Body of pancreas (tissue), 4 donors: ENCODE measurements at regions not wholly inside any gene's neighbourhood (a gene's known extent, or its start where the extent isn't known, plus 50 kb on each side); places are given as distances from the start of the nearest gene placed in this dataset.

Experiments
- ATAC-seq: fragments of 150-250 bp; one replicate; pipeline ENCODE4 v1.9.1; 2016
- DNase-seq, 4 donors: peaks; one replicate each; pipeline ENCODE4 v3.0.0-alpha.2; 2019
- H3K27ac ChIP-seq, 4 donors: fragments of 200-600 bp; sonication (generic); 1 replicate in 3 of 4; 2 replicates in 1 of 4; pipeline versions ENCODE4 v1.5.1 to v1.6.1; 2016 to 2019; ENCODE audit warnings: mild to moderate bottlenecking in 1 of 4, mixed read lengths in 1 of 4, moderate library complexity in 1 of 4
- H3K27me3 ChIP-seq, 2 donors: fragments of 200-600 bp; sonication (generic); one replicate each; pipeline ENCODE4 v1.6.0; 2016; ENCODE audit warnings: mild to moderate bottlenecking in 1 of 2
- H3K36me3 ChIP-seq, 2 donors: fragments of 200-600 bp; sonication (generic); replicated peaks in 1 of 2; 2 replicates each; pipeline ENCODE4 v1.5.1; 2016; ENCODE audit warnings: low read depth in 2 of 2; ENCODE audit not compliant: insufficient read depth in 1 of 2
- H3K4me1 ChIP-seq: fragments of 200-600 bp; sonication (generic); one replicate; pipeline ENCODE4 v1.6.0; 2016
- H3K4me3 ChIP-seq, 2 donors: fragments of 200-600 bp; sonication (generic); 1 replicate in 1 of 2; 2 replicates in 1 of 2; pipeline ENCODE4 v1.5.1; 2016 to 2019
- H3K9me3 ChIP-seq, 3 donors: fragments of 200-600 bp; sonication (generic); 1 replicate in 2 of 3; 2 replicates in 1 of 3; pipeline ENCODE4 v1.5.1; 2016
- POLR2A ChIP-seq, 3 donors: fragments of 450-650 bp; IDR thresholded peaks; one replicate each; pipeline ENCODE4 v1.6.1; 2016; ENCODE audit warnings: antibody characterized with exemption in 3 of 3, mild to moderate bottlenecking in 2 of 3
- WGBS, 2 donors: methylation state at CpG; one replicate each; pipeline ENCODE4 v1.1.5; 2017; 5-methylcytosine and 5-hydroxymethylcytosine counted together
- intact Hi-C: fragments of 100-400 bp; cut with DNase I; formaldehyde crosslinking; loops from one replicate; pipeline ENCODE4 v1.15.1; 2023
- TF ChIP-seq, protein P1 (sequence below), 7 experiments: fragments of 450-650 bp in 4 of 7; fragments of 200-600 bp in 3 of 7; sonication (generic) in 3 of 7; IDR thresholded peaks; one replicate each; pipeline ENCODE4 v1.5.1; 2016 to 2019; ENCODE audit warnings: antibody characterized with exemption in 7 of 7

- TF ChIP-seq POLR2A (IDR thresholded peaks at IDR 0.05): no peak
- TF ChIP-seq, protein P1, sequence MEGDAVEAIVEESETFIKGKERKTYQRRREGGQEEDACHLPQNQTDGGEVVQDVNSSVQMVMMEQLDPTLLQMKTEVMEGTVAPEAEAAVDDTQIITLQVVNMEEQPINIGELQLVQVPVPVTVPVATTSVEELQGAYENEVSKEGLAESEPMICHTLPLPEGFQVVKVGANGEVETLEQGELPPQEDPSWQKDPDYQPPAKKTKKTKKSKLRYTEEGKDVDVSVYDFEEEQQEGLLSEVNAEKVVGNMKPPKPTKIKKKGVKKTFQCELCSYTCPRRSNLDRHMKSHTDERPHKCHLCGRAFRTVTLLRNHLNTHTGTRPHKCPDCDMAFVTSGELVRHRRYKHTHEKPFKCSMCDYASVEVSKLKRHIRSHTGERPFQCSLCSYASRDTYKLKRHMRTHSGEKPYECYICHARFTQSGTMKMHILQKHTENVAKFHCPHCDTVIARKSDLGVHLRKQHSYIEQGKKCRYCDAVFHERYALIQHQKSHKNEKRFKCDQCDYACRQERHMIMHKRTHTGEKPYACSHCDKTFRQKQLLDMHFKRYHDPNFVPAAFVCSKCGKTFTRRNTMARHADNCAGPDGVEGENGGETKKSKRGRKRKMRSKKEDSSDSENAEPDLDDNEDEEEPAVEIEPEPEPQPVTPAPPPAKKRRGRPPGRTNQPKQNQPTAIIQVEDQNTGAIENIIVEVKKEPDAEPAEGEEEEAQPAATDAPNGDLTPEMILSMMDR (IDR thresholded peaks at IDR 0.05): no peak
- WGBS, 2 donors: 39 to 58% methylated on average over 3 to 4 of the region's 4 CpGs
- Histone ChIP-seq H3K4me3 (no peak overlapping the region), H3K4me1 (no peaks in the 10 kb centered on the region), H3K9me3 (no peaks in the 10 kb centered on the region), H3K36me3 (no peaks in the 10 kb centered on the region), H3K27ac (no peak overlapping the region), H3K27me3 (no peaks in the 10 kb centered on the region)
- intact Hi-C loops: no loop called here
- DNase-seq (no peak), ATAC-seq (no peak)
Observed at GRCh38 chr9:31715250-31715649, 669.2 kb upstream of the ACO1 start.

DNA sequence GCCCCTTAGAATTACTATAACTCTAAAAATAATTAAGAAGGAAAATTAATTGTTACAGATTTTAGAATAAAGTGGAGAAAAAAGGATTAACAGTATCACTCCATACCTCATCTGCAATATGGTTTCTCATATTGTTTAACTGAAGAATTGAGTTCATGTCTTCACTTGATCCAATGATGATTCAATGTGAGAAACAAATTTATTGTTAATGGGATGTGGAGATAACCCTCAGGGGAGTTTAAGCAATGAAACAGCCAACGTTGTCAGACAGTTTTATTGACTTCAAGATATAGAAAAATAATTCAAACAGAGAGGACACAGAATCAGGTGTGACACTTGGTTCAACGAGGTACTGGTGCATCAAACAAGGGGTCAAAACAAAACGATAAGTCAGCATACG is 665.2 kb upstream of the ACO1 start:
- Histone ChIP-seq H3K4me1 (no peaks in the 10 kb centered on the region), H3K27me3 (no peaks in the 10 kb centered on the region), H3K9me3 (no peaks in the 10 kb centered on the region), H3K4me3 (no peak overlapping the region), H3K36me3 (no peaks in the 10 kb centered on the region), H3K27ac (no peak overlapping the region)
- no peak for DNase-seq
- WGBS, 2 donors: 42 to 45% methylated on average over 4 of the region's 4 CpGs
- TF ChIP-seq, protein P1 (IDR thresholded peaks at IDR 0.05): no peak
- no peak for TF ChIP-seq POLR2A (IDR thresholded peaks at IDR 0.05)
- ATAC-seq: no peak
- intact Hi-C loops: no loop called here

DNA sequence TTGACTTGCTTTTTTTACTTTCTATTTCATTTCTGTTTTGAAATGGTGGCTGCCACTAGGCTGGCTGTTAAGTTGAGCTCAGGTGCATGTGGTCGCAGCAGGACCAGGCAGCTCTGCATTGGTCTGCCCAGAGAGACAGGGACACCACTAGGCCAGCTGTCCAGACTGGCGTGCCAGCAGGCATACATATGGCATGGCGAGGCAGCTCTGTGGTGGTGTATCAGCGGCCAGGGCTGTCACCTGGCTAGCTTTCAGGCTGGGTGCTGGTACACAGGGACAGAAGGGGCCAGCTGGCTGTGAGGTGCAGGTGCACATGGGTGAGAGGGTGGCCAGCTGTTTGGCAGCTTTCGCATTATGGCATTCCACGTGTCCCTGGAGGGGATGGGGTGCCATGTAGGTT is 654.0 kb upstream of the ACO1 start:
- H3K36me3 ChIP-seq: no peaks in the 10 kb centered on the region
- H3K4me1 ChIP-seq: no peaks in the 10 kb centered on the region
- no peaks in the 10 kb centered on the region for H3K9me3 ChIP-seq
- H3K4me3 ChIP-seq: no peak overlapping the region
- DNase-seq (no peak), ATAC-seq (no peak)
- TF ChIP-seq, protein P1 (IDR thresholded peaks at IDR 0.05): no peak
- TF ChIP-seq POLR2A (IDR thresholded peaks at IDR 0.05): no peak
- intact Hi-C loops: no loop called here
- WGBS, 2 donors: 66 to 79% methylated on average over 6 of the region's 6 CpGs
- H3K27me3 ChIP-seq: no peaks in the 10 kb centered on the region
- H3K27ac ChIP-seq: no peak overlapping the region

- no peak for DNase-seq
- TF ChIP-seq, protein P1 (IDR thresholded peaks at IDR 0.05): no peak
- no peak for TF ChIP-seq POLR2A (IDR thresholded peaks at IDR 0.05)
- H3K27me3 ChIP-seq: no peaks in the 10 kb centered on the region
- WGBS, 2 donors: 37 to 43% methylated on average over 3 of the region's 3 CpGs
- no peak overlapping the region for H3K27ac ChIP-seq
- no peak for ATAC-seq
- no peaks in the 10 kb centered on the region for H3K4me1 ChIP-seq
- H3K36me3 ChIP-seq: no peaks in the 10 kb centered on the region
- intact Hi-C loops: no loop called here
- no peaks in the 10 kb centered on the region for H3K9me3 ChIP-seq
- no peak overlapping the region for H3K4me3 ChIP-seq
Observed at GRCh38 chr9:31733166-31733565, 651.3 kb upstream of the ACO1 start.

DNA sequence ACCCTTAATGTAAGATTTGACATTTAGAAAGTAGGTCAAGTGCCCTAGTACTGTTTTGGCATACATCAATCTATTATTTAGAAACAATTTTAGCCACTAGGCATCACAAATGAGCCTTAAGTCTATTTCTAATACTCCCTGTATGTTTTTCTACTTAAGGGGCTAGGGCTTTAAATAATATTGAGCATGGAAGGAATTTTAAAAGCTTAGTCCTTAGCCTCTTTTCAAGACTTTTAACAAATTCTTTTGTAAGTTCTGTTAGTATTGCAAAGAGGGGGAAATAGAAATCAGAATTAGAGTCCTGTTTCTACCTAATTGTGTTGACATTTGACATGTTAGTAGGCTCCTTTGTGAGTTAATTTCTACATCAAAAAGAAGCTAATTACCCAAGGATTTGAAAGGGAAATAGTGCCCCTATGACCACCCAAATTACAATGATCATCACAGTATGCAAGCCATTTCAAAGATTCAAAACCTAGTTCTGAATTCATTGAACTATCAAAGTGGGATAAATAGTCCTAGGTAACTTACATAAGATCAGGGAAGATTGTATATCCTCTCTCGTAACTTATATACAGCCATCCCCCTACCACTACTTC is 647.8 kb upstream of the ACO1 start:
- intact Hi-C loops: no loop called here
- TF ChIP-seq POLR2A (IDR thresholded peaks at IDR 0.05): no peak
- TF ChIP-seq, protein P1 (IDR thresholded peaks at IDR 0.05): no peak
- no peaks in the 10 kb centered on the region for H3K36me3 ChIP-seq
- DNase-seq: no peak
- no peak overlapping the region for H3K4me3 ChIP-seq
- no peaks in the 10 kb centered on the region for H3K9me3 ChIP-seq
- ATAC-seq: no peak
- WGBS, 2 donors: 88 to 94% methylated on average over 1 of the region's 1 CpG
- H3K27ac ChIP-seq: no peak overlapping the region
- no peaks in the 10 kb centered on the region for H3K27me3 ChIP-seq
- H3K4me1 ChIP-seq: no peaks in the 10 kb centered on the region
